ENCODE measurements at regions not wholly inside any gene's neighbourhood (a gene's known extent, or its start where the extent isn't known, plus 50 kb on each side); places are given as distances from the start of the nearest gene placed in this dataset.
A peak's percentile ranks its signal among the peaks of the same experiment; 100 is the strongest.
"Not testable (repeated sequence)": the region's sequence is repeated elsewhere in the genome, so short reads cannot be mapped to it uniquely, and the experiment has no call there.

- Mint-ChIP-seq H3K27ac (peak overlapping the region; percentile 74), H3K4me1 (ENCODE audit: low read depth) (peaks cover 88% of the 10 kb centered on the region), H3K9me3 (peaks cover 35% of the 10 kb centered on the region), H3K27me3 (ENCODE audit: insufficient read depth) (no peaks in the 10 kb centered on the region), H3K4me3 (no peak overlapping the region), H3K36me3 (ENCODE audit: low read depth) (peaks cover 33% of the 10 kb centered on the region)
- no peak for DNase-seq (ENCODE audit: low spot score)
- intact Hi-C loops (cut with micrococcal nuclease) = no loop called here
These were observed 523.8 kb downstream of the RNF144A start for GRCh38 chr2:7440977-7441376.

GRCh38 chr2:7441841-7442240, 524.6 kb downstream of the RNF144A start:
- Mint-ChIP-seq H3K27ac (peak overlapping the region; percentile 74), H3K4me1 (ENCODE audit: low read depth) (peaks cover 87% of the 10 kb centered on the region), H3K36me3 (ENCODE audit: low read depth) (peaks cover 34% of the 10 kb centered on the region), H3K9me3 (peaks cover 35% of the 10 kb centered on the region)
- H3K4me3 Mint-ChIP-seq; H3K27me3 Mint-ChIP-seq (ENCODE audit: insufficient read depth); intact Hi-C loops (cut with micrococcal nuclease); DNase-seq (ENCODE audit: low spot score): not testable (repeated sequence)

- Mint-ChIP-seq H3K4me1 (ENCODE audit: low read depth) (peaks cover 80% of the 10 kb centered on the region), H3K36me3 (ENCODE audit: low read depth) (peaks cover 38% of the 10 kb centered on the region), H3K27ac (peak overlapping the region; percentile 90), H3K4me3 (no peak overlapping the region), H3K27me3 (ENCODE audit: insufficient read depth) (no peaks in the 10 kb centered on the region), H3K9me3 (peaks cover 30% of the 10 kb centered on the region)
- intact Hi-C loops (cut with micrococcal nuclease) = no loop called here
- DNase-seq (ENCODE audit: low spot score) = no peak
These were observed 527.4 kb downstream of the RNF144A start for GRCh38 chr2:7444626-7445025.

GRCh38 chr2:7448578-7449264, 531.5 kb downstream of the RNF144A start:
- peak overlapping the region; percentile 91 for H3K27ac Mint-ChIP-seq
- H3K9me3 Mint-ChIP-seq = peaks cover 4% of the 10 kb centered on the region
- peak overlapping the region; percentile 17 for H3K4me3 Mint-ChIP-seq
- no peaks in the 10 kb centered on the region for H3K27me3 Mint-ChIP-seq (ENCODE audit: insufficient read depth)
- intact Hi-C loops (cut with micrococcal nuclease) = no loop called here
- H3K4me1 Mint-ChIP-seq (ENCODE audit: low read depth) = peaks cover 82% of the 10 kb centered on the region
- DNase-seq (ENCODE audit: low spot score) = no peak
- peaks cover 22% of the 10 kb centered on the region for H3K36me3 Mint-ChIP-seq (ENCODE audit: low read depth)

GRCh38 chr2:7449298-7449697, 532.1 kb downstream of the RNF144A start:
- Mint-ChIP-seq H3K9me3 (peaks cover 4% of the 10 kb centered on the region), H3K4me3 (peak overlapping the region; percentile 17), H3K36me3 (ENCODE audit: low read depth) (peaks cover 25% of the 10 kb centered on the region), H3K27me3 (ENCODE audit: insufficient read depth) (no peaks in the 10 kb centered on the region), H3K4me1 (ENCODE audit: low read depth) (peaks cover 85% of the 10 kb centered on the region), H3K27ac (peak overlapping the region; percentile 91)
- intact Hi-C loops (cut with micrococcal nuclease) = no loop called here
- DNase-seq (ENCODE audit: low spot score) = no peak

DNA sequence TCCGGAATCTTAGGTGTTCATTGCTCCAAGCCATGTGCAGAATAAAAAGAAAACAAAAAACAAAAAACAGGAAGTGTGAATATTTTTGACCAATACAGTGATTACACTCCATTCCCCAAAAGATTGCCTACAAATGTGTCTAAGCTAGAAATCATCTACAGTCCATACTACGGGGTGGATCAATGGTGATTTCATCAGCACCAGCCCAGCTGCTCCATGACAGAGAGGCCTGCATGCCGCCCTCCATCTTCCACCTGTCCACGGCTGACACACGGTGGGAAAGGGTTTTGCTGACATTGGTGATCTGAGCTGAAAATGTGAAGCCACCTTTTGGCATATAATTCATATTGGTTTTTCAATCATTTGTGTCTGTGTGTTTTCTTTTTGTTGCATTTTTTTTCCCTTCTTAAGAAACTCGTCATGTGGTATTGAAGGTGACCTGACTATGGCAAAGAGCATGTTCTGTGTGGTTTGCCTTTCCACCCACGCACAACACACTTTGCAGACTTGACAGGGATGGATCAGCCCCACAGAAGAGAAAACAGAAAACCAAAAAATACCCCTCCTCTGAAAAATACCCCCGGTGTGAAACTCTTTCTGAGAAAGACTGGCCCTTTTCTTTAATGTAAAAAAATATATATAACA, 533.1 kb downstream of the RNF144A start:
- peaks cover 22% of the 10 kb centered on the region for H3K36me3 Mint-ChIP-seq (ENCODE audit: low read depth)
- intact Hi-C loops (cut with micrococcal nuclease) = loop anchor here (1.0 to 5.0 kb wide), 15 partner anchors 13 to 1093 kb away; no protein-coding TSS in a partner anchor
- peak; percentile 65 for DNase-seq (ENCODE audit: low spot score)
- H3K9me3 Mint-ChIP-seq = no peaks in the 10 kb centered on the region
- no peaks in the 10 kb centered on the region for H3K27me3 Mint-ChIP-seq (ENCODE audit: insufficient read depth)
- peak overlapping the region; percentile 9 for H3K4me3 Mint-ChIP-seq
- peaks cover 90% of the 10 kb centered on the region for H3K4me1 Mint-ChIP-seq (ENCODE audit: low read depth)
- peak overlapping the region; percentile 98 for H3K27ac Mint-ChIP-seq

DNA sequence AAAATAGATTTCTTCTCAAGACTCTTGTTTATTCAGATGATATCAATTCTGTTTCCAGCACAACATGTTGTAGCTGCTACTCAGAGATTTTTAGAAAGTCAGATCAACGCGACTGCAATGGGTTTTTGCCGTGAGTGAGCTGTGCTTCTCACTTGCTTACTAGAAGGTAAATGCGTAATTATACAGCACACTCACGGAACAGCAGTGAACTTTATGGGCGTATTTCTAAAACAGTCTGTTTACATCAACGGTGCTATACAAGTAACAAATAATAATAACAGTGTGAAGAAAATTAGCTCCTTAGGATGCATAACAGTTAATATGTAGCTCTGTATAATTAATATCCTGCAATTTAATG, 533.6 kb downstream of the RNF144A start:
- DNase-seq (ENCODE audit: low spot score) = peak; percentile 42
- H3K9me3 Mint-ChIP-seq = no peaks in the 10 kb centered on the region
- peak overlapping the region; percentile 34 for H3K4me3 Mint-ChIP-seq
- H3K27me3 Mint-ChIP-seq (ENCODE audit: insufficient read depth) = no peaks in the 10 kb centered on the region
- peaks cover 85% of the 10 kb centered on the region for H3K4me1 Mint-ChIP-seq (ENCODE audit: low read depth)
- peak overlapping the region; percentile 98 for H3K27ac Mint-ChIP-seq
- intact Hi-C loops (cut with micrococcal nuclease) = loop anchor here (1.0 to 5.0 kb wide), 15 partner anchors 14 to 1092 kb away; no protein-coding TSS in a partner anchor
- H3K36me3 Mint-ChIP-seq (ENCODE audit: low read depth) = peaks cover 18% of the 10 kb centered on the region

DNA sequence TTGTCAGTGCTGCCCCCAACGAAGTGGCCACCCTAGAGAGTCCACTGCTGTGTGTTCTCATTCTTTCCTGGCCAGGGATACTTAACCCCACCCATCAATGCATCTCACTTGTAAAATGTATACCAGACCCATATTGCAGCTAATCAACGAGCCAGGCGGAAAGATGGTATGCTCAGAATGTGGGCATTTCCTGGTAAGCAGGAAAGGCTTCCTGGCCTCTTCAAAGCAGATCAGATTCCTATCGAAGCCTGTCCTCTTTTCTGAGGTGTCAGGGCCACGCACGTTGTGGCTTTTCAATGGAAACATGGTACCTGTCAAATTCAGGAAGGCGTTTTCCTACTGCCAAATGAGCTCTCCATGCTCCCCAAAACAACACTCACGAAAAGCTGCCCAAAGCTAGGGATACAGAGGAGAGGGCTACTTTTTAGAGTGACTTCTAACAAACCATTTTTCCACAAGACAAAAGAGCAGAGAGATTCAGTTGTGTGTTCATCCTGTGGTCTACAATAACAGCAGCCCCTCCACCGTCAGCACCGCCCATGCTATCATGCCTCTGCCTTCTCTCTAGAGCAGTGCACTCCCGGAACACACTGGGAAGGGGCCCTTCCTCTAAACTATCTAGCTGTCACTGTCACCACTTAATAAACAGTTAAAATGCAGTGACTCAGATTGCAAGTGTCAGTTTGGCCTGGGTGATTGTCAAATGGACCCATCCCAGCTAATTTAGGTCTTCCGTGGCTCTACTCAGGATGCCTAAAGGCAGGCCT, 535.1 kb downstream of the RNF144A start:
- Mint-ChIP-seq H3K9me3 (peaks cover 3% of the 10 kb centered on the region), H3K27me3 (ENCODE audit: insufficient read depth) (no peaks in the 10 kb centered on the region), H3K4me3 (peak overlapping the region; percentile 64), H3K4me1 (ENCODE audit: low read depth) (peaks cover 72% of the 10 kb centered on the region), H3K36me3 (ENCODE audit: low read depth) (peaks cover 13% of the 10 kb centered on the region), H3K27ac (peak overlapping the region; percentile 98)
- no peak for DNase-seq (ENCODE audit: low spot score)
- intact Hi-C loops (cut with micrococcal nuclease) = loop anchor here (5.0 kb wide), 1 partner anchor 850 kb away; no protein-coding TSS in a partner anchor

GRCh38 chr2:7454592-7454991, 537.4 kb downstream of the RNF144A start:
- intact Hi-C loops (cut with micrococcal nuclease) = loop anchor here (5.0 kb wide), 1 partner anchor 848 kb away; no protein-coding TSS in a partner anchor
- H3K27ac Mint-ChIP-seq = peak overlapping the region; percentile 98
- H3K36me3 Mint-ChIP-seq (ENCODE audit: low read depth) = peaks cover 6% of the 10 kb centered on the region
- H3K27me3 Mint-ChIP-seq (ENCODE audit: insufficient read depth) = no peaks in the 10 kb centered on the region
- DNase-seq (ENCODE audit: low spot score) = no peak
- H3K4me3 Mint-ChIP-seq = no peak overlapping the region
- H3K9me3 Mint-ChIP-seq = peaks cover 8% of the 10 kb centered on the region
- peaks cover 66% of the 10 kb centered on the region for H3K4me1 Mint-ChIP-seq (ENCODE audit: low read depth)

DNA sequence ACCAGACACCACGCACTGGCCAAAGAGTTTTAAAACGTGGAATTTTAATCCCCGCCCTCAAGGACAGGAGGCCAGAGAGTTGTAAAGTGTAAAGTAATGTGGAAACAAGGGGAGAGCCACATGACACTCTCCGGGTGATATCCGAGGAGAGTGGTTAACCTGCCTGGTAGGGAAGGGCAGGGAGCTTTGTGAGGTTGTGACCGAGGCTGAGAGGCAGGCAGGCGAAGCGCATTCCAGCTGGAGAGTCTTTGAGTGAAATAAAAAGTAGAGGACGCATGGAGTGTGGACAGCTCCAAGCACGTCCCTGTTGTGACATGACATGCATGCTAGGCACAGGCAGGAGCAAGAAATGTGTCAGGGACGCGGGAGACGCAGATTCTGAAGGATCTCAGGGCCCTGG, 539.5 kb downstream of the RNF144A start:
- Mint-ChIP-seq H3K36me3 (ENCODE audit: low read depth) (peaks cover 7% of the 10 kb centered on the region), H3K9me3 (peaks cover 8% of the 10 kb centered on the region), H3K27me3 (ENCODE audit: insufficient read depth) (no peaks in the 10 kb centered on the region), H3K27ac (no peak overlapping the region), H3K4me1 (ENCODE audit: low read depth) (peaks cover 50% of the 10 kb centered on the region), H3K4me3 (no peak overlapping the region)
- intact Hi-C loops (cut with micrococcal nuclease) = no loop called here
- no peak for DNase-seq (ENCODE audit: low spot score)

DNA sequence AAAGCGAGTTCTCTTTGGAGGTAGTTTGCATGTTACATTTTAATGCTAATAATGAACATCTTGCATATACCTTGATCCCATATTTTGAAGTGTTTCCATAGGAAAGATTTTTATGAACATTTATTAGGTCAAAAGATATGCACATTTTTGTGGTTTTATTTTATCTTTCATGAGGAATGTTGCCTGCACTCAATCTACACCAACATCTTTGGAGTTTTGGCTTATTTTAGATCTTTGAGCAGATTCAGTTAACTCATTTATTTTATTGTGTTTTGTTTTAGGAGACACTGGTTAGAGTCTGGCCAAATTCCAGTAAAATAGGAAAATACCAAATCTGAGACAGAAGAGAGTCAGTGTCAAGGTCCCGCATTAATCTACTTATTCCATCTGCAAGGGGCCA, 540.9 kb downstream of the RNF144A start:
- Mint-ChIP-seq H3K27ac (no peak overlapping the region), H3K4me3 (no peak overlapping the region), H3K4me1 (ENCODE audit: low read depth) (peaks cover 37% of the 10 kb centered on the region), H3K36me3 (ENCODE audit: low read depth) (peaks cover 10% of the 10 kb centered on the region), H3K9me3 (peaks cover 13% of the 10 kb centered on the region), H3K27me3 (ENCODE audit: insufficient read depth) (no peaks in the 10 kb centered on the region)
- intact Hi-C loops (cut with micrococcal nuclease) = no loop called here
- DNase-seq (ENCODE audit: low spot score) = no peak

DNA sequence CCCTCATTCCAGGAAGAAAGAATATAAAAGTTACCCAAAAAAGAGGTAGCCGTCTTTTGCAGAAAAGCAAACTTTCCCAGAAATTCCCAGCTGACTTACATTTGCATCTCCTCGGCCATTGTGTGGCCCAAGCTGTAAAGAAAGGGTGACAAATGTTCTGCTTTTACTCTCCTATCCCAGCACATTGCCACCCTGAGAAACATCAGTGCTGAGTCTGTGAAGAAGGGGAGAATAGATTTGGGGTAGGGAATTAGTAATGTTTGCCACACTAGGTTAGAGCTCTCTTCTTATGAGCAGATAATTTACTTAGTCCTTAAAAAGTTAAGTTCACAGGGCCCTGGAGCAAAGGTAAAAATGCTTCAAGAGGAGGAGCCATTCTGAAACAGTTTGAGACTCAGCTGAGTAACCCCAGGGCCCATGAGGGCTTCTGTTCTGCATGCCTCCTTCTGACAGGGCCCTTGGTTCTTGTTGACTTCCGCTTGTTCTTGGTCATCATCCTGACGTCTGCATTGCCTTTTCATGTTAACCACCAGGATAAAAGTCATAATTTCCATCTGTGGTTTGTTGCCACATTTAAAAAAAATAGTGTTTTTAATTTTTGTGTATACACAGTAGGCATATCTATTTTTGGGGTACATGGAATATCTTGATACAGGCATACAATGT, 550.7 kb downstream of the RNF144A start:
- peaks cover 23% of the 10 kb centered on the region for H3K9me3 Mint-ChIP-seq
- intact Hi-C loops (cut with micrococcal nuclease) = loop anchor here (1.0 kb wide), 5 partner anchors 18 to 204 kb away; no protein-coding TSS in a partner anchor
- peaks cover 51% of the 10 kb centered on the region for H3K4me1 Mint-ChIP-seq (ENCODE audit: low read depth)
- peaks cover 24% of the 10 kb centered on the region for H3K36me3 Mint-ChIP-seq (ENCODE audit: low read depth)
- H3K27ac Mint-ChIP-seq = peak overlapping the region; percentile 91
- peak overlapping the region; percentile 50 for H3K4me3 Mint-ChIP-seq
- DNase-seq (ENCODE audit: low spot score) = peak; percentile 44
- no peaks in the 10 kb centered on the region for H3K27me3 Mint-ChIP-seq (ENCODE audit: insufficient read depth)

Measured in activated T-helper 1 cell treated with anti-CD3 and anti-CD28 coated beads, Interleukin-12 subunit alpha, Interleukin-12 subunit beta, Interleukin-2, Interleukin-4 antibody, amounts not matched to agents 30 ng/mL and 10 ng/mL and 1 ng/mL, durations not matched to agents 14 hours and 24 hours and 36 hours (primary cell).